Left lung (tissue), 4 donors: ENCODE measurements at regions not wholly inside any gene's neighbourhood (a gene's known extent, or its start where the extent isn't known, plus 50 kb on each side); places are given as distances from the start of the nearest gene placed in this dataset.

Experiments used
- ATAC-seq: fragments of 200-7000 bp; cut with Tn5 transposase; one replicate; pipeline ENCODE4 v1.9.1; 2020; ENCODE audit warnings: moderate library complexity
- DNase-seq, 4 donors: peaks; one replicate each; pipeline ENCODE4 v3.0.0-alpha.2; 2013 to 2020
- H3K27ac ChIP-seq, 2 donors: fragments of 200-600 bp; sonication (generic) in 1 of 2; one replicate each; pipeline versions ENCODE4 v1.5.0 to v1.8.0; 2020 to 2021
- H3K27me3 ChIP-seq, 2 donors: fragments of 200-600 bp; sonication (generic) in 1 of 2; one replicate each; pipeline versions ENCODE4 v1.5.0 to v1.8.0; 2020 to 2021
- H3K36me3 ChIP-seq, 2 donors: fragments of 200-600 bp; sonication (generic) in 1 of 2; one replicate each; pipeline versions ENCODE4 v1.5.0 to v1.8.0; 2020 to 2021
- H3K4me1 ChIP-seq, 2 donors: fragments of 200-600 bp; one replicate each; pipeline ENCODE4 v1.8.0; 2021
- H3K4me3 ChIP-seq, 2 donors: fragments of 200-600 bp; sonication (generic) in 1 of 2; one replicate each; pipeline versions ENCODE4 v1.5.0 to v1.8.0; 2020 to 2021; ENCODE audit warnings: mild to moderate bottlenecking in 1 of 2
- H3K9me3 ChIP-seq, 2 donors: fragments of 200-600 bp; sonication (generic) in 1 of 2; one replicate each; pipeline versions ENCODE4 v1.5.0 to v1.8.0; 2020 to 2021
- intact Hi-C, 2 donors: fragments of 100-400 bp; cut with DNase I; formaldehyde crosslinking; loops; one replicate each; pipeline versions ENCODE4 v1.11.2 to v1.14.2; 2022
- TF ChIP-seq, protein P1 (sequence below), 2 donors: fragments of 200-600 bp; sonication (generic) in 1 of 2; IDR thresholded peaks; one replicate each; pipeline versions ENCODE4 v1.5.0 to v1.8.0; 2021; ENCODE audit warnings: antibody characterized with exemption in 2 of 2
- donor health status: DM: no; HTN: yes; CAD: no.
- donor health status: DM: no; HTN: no; CAD: no.

DNA sequence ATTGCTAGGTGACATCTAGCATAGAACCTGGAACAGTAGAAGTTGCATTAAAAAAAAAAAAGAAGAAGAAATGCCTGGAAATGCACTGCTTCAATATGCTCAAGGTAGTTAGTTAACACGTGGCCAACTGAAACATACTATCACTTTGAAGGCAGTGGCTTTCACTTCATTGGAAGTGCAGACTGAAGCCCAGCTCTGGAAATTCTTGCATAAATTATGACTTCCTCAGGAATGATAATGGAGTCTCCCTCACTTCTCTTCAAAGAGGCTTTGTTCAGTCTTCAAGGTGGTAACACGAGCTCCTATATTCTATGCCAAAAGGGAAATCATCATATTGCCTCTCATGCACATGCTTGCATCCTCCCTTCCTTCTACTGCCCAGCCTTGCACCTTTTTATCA lies 715.9 kb upstream of the API5 start:
- Histone ChIP-seq H3K4me3 (no peak overlapping the region), H3K36me3 (no peaks in the 10 kb centered on the region), H3K27ac (no peak overlapping the region), H3K27me3 (no peaks in the 10 kb centered on the region), H3K9me3 (no peaks in the 10 kb centered on the region), H3K4me1 (no peaks in the 10 kb centered on the region)
- DNase-seq, result no peak
- ATAC-seq, result no peak
- intact Hi-C loops, result no loop called here
- TF ChIP-seq, protein P1, sequence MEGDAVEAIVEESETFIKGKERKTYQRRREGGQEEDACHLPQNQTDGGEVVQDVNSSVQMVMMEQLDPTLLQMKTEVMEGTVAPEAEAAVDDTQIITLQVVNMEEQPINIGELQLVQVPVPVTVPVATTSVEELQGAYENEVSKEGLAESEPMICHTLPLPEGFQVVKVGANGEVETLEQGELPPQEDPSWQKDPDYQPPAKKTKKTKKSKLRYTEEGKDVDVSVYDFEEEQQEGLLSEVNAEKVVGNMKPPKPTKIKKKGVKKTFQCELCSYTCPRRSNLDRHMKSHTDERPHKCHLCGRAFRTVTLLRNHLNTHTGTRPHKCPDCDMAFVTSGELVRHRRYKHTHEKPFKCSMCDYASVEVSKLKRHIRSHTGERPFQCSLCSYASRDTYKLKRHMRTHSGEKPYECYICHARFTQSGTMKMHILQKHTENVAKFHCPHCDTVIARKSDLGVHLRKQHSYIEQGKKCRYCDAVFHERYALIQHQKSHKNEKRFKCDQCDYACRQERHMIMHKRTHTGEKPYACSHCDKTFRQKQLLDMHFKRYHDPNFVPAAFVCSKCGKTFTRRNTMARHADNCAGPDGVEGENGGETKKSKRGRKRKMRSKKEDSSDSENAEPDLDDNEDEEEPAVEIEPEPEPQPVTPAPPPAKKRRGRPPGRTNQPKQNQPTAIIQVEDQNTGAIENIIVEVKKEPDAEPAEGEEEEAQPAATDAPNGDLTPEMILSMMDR (IDR thresholded peaks at IDR 0.05), result no peak

DNA sequence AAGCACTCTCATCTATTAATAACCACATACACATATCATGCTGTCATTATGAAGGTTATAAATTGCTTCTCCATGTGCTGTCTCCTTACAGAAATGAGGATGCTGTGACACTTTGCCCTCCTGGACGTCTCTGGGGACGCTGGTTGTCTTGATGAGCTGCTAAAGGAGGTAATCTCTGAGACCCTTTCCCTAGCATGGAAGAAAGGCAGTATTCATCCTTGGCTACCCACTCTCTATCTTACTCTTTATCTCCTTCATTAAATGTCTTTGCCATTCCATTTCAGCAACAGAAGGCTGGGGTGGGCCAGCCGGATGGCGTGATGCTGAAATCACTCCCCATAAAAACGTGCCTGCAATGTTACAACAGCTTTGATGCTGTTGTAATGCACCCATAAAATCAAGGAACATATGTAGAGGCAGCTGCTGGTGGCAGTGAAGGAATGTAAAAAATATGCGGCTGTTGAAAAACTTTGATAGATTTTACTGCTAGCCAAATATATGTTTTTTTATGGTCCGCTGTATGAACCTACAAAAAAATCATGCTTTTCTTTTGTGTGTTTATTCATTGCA lies 715.1 kb upstream of the API5 start:
- H3K36me3 ChIP-seq, result no peaks in the 10 kb centered on the region

DNA sequence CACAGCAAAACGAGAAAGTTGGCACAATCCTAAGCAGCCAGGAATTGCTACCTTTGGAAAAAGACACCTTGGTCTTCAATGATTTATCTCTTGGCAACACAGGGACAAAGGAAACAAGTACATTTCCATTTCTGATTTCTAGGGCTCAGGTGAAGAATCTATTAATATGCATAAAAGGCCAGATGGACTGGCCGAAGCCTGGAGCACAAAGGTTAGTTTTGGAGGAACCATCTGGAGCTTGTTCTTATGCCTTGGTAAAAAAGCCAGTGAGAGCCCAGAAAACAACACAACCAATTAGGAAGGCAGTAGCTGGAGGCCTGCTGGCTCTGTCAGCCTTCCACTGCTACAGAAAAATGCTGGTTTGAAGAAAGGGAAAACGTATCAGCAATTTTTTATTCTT lies 713.5 kb upstream of the API5 start:
- intact Hi-C loops, result no loop called here
- ATAC-seq (no peak), DNase-seq (no peak)
- Histone ChIP-seq H3K4me3 (no peak overlapping the region), H3K27ac (no peak overlapping the region), H3K4me1 (no peaks in the 10 kb centered on the region), H3K36me3 (no peaks in the 10 kb centered on the region), H3K9me3 (no peaks in the 10 kb centered on the region), H3K27me3 (no peaks in the 10 kb centered on the region)
- TF ChIP-seq, protein P1 (IDR thresholded peaks at IDR 0.05), result no peak

More for the DNA sequence above, 715.1 kb upstream of the API5 start:
- no peak overlapping the region for H3K27ac ChIP-seq
- TF ChIP-seq, protein P1 (IDR thresholded peaks at IDR 0.05), result no peak
- no peaks in the 10 kb centered on the region for H3K27me3 ChIP-seq
- no peak overlapping the region for H3K4me3 ChIP-seq
- no peaks in the 10 kb centered on the region for H3K9me3 ChIP-seq
- DNase-seq, result no peak
- H3K4me1 ChIP-seq, result no peaks in the 10 kb centered on the region
- intact Hi-C loops, result no loop called here
- ATAC-seq, result no peak

DNA sequence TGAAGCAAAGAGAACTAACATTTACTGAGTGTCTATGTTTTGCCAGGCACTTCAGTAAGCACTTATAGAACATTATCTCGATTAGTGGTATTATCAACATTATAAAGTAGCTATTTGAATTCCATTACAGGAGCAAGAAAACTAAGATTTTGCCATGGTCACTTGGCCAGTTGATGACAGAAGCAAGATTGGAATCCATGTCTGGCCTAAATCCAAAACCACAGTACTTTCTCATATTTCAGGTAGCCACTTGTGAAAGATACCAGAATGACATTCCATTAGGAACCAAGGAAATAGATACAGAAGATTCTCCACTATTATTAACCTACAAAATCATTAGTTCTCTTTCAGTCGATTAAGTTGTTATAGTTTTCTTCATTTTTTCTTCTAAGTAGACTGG lies 691.0 kb upstream of the API5 start:
- Histone ChIP-seq H3K27me3 (no peaks in the 10 kb centered on the region), H3K4me1 (no peaks in the 10 kb centered on the region), H3K9me3 (no peaks in the 10 kb centered on the region), H3K36me3 (no peaks in the 10 kb centered on the region), H3K27ac (no peak overlapping the region), H3K4me3 (no peak overlapping the region)
- ATAC-seq, result no peak
- TF ChIP-seq, protein P1 (IDR thresholded peaks at IDR 0.05), result no peak
- intact Hi-C loops, result no loop called here
- DNase-seq, result no peak

DNA sequence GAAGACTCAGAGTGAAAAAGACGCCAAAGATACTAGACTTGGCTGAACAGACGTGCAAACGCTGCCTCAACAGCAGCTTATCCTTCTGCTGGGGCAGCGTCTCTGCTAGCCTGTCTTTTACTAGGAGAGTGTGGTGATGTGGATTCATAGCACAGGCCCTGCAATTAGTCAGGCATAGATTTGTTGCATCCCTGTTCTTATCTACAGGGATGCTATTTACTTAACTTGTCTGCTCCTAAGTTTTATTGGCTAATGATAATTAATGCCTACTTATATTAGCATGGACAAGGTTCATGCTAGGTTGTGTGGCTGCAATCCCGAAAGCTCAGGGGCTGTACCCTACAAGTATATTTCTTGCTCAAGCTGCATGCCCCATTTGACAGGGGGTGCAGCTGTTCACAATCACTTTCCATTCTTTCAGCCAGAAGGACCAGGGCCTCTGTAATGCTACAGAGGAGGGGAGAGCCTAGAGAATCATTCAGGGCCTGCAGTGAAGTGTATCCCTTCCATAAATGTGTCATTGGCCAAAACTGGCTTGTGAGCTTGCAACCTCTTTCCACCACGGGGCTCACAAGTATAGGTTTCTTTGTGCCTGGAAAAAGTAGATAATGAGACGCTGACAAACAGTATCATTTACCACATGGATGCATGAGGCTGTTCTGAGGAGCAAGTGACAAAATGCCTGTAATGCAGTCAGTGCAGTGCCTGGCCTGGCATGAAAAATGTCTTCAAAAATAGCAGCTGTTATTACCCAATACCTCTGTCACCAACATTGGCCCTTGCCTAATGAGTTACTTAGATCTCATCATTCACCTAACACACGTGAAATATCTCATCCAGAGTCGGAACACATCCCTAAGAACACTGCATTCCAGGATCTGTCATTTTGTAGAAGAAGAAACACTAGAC lies 685.8 kb upstream of the API5 start:
- Histone ChIP-seq H3K4me1 (no peaks in the 10 kb centered on the region), H3K27ac (no peak overlapping the region), H3K4me3 (no peak overlapping the region), H3K27me3 (no peaks in the 10 kb centered on the region), H3K36me3 (no peaks in the 10 kb centered on the region), H3K9me3 (no peaks in the 10 kb centered on the region)
- ATAC-seq (no peak), DNase-seq (no peak)
- TF ChIP-seq, protein P1 (IDR thresholded peaks at IDR 0.05), result no peak
- intact Hi-C loops, result no loop called here
